GM21723 (cell line): ENCODE measurements at regions not wholly inside any gene's neighbourhood (a gene's known extent, or its start where the extent isn't known, plus 50 kb on each side); places are given as distances from the start of the nearest gene placed in this dataset.

ENCODE experiments used
- ATAC-seq: cut with Tn5 transposase; IDR thresholded peaks from one replicate; pipeline ENCODE4 v1.9.1; 2021; ENCODE audit warnings: mild to moderate bottlenecking, moderate library complexity; ENCODE audit not compliant: unreplicated experiment

- no peak for ATAC-seq
Measured at GRCh38 chr1:208537198-208537597, 293.0 kb upstream of the PLXNA2 start.

- ATAC-seq, result no peak
Measured at GRCh38 chr1:208538078-208538477, 293.9 kb upstream of the PLXNA2 start.

- ATAC-seq, result no peak
Measured at GRCh38 chr1:208538587-208538986, 294.4 kb upstream of the PLXNA2 start.

GRCh38 chr1:208540724-208541123 lies 296.5 kb upstream of the PLXNA2 start:
- ATAC-seq, result no peak

GRCh38 chr1:208541225-208541855 lies 297.2 kb upstream of the PLXNA2 start:
- ATAC-seq, result no peak

- ATAC-seq, result no peak
Measured at GRCh38 chr1:208542309-208542708, 298.1 kb upstream of the PLXNA2 start.

- no peak for ATAC-seq
Measured at GRCh38 chr1:208544053-208544452, 299.9 kb upstream of the PLXNA2 start.

- ATAC-seq, result no peak
Measured at GRCh38 chr1:208544794-208545193, 300.6 kb upstream of the PLXNA2 start.

GRCh38 chr1:208551024-208551423 lies 306.8 kb upstream of the PLXNA2 start:
- ATAC-seq, result no peak

GRCh38 chr1:208551633-208552320 lies 307.6 kb upstream of the PLXNA2 start:
- ATAC-seq, result no peak

GRCh38 chr1:208552928-208553327 lies 308.7 kb upstream of the PLXNA2 start:
- ATAC-seq, result no peak

GRCh38 chr1:208556461-208556860 lies 312.3 kb upstream of the PLXNA2 start:
- no peak for ATAC-seq

GRCh38 chr1:208557046-208557722 lies 313.0 kb upstream of the PLXNA2 start:
- ATAC-seq, result no peak

- ATAC-seq, result no peak
Measured at GRCh38 chr1:208557723-208558094, 313.5 kb upstream of the PLXNA2 start.

GRCh38 chr1:208559597-208560329 lies 315.6 kb upstream of the PLXNA2 start:
- ATAC-seq, result no peak

GRCh38 chr1:208562151-208562960 lies 318.2 kb upstream of the PLXNA2 start:
- no peak for ATAC-seq

GRCh38 chr1:208564466-208564865 lies 320.3 kb upstream of the PLXNA2 start:
- no peak for ATAC-seq

- no peak for ATAC-seq
Measured at GRCh38 chr1:208565756-208566440, 321.7 kb upstream of the PLXNA2 start.

- no peak for ATAC-seq
Measured at GRCh38 chr1:208569181-208569580, 325.0 kb upstream of the PLXNA2 start.

GRCh38 chr1:208570362-208570761 lies 326.2 kb upstream of the PLXNA2 start:
- ATAC-seq, result no peak
